Smooth muscle cell of the brain vasculature (primary cell): ENCODE measurements at regions not wholly inside any gene's neighbourhood (a gene's known extent, or its start where the extent isn't known, plus 50 kb on each side); places are given as distances from the start of the nearest gene placed in this dataset.

Source experiments
- DNase-seq: peaks from one replicate; pipeline ENCODE4 v3.0.0-alpha.2; 2012; ENCODE audit warnings: low read depth, low spot score

DNA sequence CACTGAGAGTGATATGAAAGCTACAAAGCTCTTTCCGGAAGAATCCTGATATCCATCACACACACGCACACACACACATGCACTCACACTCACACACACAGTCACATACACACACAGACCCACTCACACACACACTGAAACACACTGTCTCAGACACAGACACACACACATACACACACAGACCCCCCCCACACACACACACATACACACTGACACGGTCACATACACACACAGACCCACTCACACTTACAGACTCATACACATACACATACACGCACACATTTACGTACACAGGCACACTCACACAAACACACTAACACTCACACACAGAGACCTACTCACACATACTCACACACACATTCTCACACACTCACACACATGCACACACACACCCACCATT, 58.6 kb downstream of the LIG4 start:
- no peak for DNase-seq

DNA sequence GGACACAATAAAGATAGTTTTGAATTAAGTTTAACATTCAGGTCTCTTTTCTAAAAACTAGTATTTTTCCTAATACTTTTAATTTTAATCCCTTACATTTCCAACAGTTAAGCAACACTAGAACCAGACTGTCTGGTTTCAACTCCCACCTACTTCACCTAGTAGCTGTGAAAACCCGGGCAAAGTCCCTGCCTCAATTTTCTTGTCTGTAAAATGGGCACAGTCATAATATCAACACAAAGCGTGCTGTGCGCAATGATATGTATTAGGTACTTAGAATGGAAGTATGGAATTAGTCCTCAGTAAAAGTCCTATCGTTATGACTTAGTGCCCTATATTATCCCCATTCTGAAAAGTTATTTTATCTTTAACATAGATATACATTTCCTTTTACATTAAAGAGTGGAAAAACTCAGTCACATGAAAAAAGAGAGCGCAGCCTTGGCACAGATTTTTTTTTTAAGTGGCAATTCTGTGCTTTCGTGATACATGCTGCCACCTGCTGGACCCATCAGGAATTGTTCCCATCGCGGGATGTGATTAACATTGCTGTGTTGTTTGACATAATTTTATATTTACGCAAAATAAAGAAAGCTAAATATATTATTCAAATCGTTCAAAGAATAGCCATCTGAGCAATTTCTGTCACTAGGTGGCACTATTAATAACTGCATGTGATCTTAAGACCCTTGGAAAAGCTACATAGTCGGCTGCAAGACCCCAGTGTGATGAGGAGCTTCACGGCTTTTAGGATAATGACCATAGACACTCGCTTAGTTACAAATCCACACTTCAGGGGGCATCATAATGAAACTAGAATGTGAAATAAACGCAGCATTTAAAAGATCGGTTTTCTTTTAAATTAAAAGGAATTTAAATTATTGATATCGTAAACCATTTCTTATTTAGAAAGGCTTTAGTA, 59.9 kb downstream of the LIG4 start:
- DNase-seq = no peak

DNA sequence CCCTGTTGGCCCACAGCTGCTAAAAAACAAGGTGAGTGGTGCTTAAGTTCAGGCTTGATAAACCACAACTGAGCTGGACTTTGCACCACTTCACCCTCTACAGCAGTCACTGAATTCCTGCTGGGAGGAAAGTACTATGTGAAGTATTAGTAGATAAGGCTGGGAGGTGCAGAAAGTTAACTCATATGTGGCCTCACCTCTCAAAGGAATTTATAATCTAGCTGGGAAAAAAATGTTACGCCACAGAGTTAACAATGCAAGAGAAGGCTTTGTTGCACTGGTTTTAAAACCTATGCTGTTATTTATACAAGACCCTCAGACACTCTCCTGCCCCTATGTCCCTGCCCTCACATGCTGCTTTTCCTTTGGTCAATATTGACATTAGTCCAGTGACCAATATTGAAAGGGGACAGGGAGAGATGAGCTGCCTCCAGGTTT, 60.9 kb downstream of the LIG4 start:
- no peak for DNase-seq

DNA sequence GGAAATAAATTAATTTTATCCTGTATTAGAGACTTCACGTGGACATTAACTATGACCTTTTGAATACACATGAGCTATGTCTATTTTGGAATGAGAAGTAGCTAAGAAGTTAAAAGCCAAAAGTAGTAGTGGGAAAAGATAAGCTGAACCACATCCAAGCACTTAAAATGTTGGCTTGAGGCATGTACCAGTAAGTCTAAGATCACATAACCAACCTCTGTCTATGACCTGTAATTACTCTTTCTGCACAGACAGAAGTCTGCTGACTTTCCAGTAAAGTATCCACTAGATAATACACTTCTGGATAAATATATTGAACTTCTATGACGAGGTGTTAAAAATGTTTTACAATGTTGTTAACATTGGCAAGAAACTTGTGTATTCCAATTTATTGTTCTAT, 68.7 kb downstream of the LIG4 start:
- no peak for DNase-seq

DNA sequence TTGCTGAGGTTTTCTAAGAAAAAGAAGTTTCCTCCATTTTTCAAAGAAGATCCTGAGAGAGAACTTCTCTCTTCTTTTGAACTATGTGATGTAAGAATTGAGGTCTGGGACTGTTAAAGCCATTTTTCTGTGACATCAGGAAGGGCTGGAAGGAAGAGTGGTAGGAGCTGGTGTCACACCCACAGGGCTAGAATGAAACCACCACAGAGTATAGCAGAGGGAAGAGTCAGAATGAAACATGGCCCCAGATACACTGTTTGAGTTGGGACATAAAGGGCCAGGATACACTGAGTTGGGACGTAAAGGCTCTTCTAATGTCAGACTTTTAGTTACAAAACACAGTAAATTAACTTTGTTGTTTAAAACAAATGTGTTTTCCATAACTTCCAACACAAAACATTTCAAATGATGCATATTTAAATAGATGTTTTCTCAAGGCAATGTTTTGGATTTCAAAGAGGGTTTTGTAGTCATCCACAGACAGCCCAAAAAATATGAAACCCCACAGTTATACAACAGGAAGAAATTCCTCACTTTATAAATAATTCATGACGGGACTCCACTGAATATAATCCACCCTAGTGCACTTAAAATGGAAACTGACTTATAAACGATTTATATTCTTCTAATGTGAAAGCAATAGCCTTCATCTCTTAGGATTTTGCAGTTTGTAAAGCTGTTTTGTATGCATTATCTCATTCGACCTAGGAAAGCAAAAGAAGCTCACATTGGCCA, 72.5 kb downstream of the LIG4 start:
- no peak for DNase-seq

DNA sequence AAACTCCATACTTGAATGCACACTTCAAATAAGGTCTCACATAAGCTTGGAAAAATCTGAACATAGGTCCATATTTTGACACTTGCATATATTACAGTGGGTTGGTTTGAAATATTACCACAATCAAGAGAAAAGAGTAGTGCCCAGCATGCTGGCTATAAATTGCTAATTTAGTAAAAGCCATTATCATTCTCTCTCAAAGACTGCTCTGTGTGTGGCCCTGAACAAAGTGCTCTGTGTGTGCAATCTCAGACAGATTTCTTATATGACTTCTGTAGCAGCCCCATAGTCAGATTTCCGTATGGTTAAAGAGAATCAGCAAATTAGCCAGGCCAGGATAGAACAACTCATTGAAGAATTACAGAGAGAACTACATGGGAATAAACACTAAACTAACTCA, 78.2 kb downstream of the LIG4 start:
- DNase-seq = no peak

DNA sequence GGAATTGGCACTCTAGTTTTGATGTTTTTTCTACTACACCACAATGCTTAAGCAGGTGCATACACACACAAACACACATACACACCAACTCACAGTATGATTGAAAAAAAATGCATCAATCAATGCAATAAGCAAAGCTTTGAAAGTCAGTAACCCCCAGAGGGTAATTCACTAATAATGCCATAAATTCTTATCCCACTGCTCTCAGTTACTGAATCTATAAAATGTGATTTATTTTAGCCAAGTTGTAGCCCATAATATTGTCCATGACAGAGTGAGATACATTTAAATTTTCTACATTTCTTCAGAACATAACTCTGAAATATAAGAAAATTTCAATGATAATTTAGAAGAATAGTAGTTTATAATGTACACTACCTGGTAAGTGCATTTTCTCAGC, 87.9 kb downstream of the LIG4 start:
- no peak for DNase-seq

DNA sequence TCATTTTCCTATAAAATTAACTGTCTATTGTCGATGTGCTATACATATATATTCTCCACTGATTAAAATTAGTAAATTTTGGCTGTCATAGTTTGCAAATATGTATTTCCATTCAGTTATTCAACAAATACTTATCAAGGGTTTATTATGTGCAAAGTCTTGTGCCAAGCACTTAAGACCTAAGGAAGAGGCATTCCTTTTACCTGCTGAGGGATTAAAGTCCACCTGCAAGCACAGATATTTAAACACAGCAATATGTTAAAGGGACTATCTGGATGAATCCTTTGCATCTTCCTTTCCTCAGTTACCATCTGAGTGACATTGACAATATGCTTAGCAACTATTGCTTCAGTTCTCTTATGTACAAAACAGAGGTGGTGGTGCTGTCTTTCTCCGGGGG, 89.3 kb downstream of the LIG4 start:
- no peak for DNase-seq

DNA sequence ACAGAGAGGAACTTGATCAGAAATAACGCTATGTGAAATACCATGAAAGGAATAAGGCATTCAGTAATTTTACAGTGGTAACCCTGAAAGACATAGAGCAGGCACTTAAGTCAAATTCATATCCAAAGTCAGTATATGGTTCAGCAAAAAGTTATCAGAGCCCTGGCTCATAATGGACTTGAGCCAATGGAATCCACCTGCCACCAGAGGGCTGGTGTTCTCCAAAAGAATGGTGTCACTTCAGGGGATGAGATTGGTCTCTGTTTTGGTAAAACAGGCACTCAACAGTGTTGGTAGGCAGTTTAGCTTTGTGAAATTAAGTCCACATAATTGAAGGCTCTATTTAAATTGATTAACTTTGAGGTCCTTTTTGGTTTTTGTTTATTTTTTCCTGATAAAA, 93.9 kb downstream of the LIG4 start:
- no peak for DNase-seq

DNA sequence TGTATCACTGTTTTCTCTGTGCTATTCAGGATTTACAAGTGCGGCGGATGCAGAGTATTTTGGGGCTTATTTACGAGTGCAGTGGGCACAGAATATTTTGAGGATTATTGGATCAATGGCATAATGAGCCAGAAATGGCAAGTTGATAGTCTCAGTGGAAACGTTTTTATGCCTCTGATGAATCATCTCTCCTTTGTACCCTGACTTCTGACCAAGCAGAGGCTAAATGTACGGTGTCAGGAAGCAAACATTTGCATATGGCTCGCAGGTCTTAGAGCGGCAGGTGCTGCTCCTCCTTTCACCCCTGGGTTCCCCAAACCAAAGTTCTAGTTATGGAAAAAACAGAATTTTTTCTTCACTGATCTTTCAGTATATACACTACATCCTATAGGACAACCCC, 94.5 kb downstream of the LIG4 start:
- DNase-seq = no peak

DNA sequence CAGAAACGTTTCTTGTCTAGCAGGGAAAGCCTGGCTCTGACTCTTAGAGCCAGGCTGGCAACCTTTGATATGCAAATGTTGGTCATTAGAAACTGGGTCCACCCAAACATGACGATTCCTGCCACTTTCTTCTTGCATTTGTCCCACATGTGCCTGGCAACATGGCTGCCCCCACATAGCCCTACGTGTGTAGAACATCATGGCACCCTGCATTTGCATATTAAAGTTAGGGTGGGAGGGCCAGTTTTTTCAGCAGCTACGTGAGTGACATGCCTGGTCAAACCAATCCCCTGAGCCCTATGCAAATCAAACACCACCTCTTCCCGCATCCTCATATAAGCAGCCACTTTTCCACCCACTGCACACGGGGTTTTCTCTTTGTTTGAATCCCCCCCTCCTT, 95.0 kb downstream of the LIG4 start:
- no peak for DNase-seq

DNA sequence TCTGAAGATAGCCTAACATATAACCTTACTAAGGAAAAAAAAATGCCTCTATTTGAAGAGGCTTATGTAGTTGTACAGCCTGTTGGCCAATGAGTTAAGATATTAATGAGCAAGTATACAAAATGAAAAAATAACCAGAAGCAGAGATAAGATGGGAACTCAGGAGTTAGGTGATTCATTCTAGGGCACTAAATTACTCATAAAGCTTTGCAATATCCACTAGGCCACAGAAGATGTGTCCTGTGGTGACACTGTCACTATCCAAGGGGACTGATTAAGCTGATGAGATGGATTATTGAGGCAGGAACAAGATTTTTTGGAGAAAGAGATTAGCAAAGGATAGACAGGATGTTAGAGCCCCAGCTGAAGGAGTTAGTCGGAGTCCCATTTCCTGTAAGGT, 99.6 kb downstream of the LIG4 start:
- DNase-seq = no peak

DNA sequence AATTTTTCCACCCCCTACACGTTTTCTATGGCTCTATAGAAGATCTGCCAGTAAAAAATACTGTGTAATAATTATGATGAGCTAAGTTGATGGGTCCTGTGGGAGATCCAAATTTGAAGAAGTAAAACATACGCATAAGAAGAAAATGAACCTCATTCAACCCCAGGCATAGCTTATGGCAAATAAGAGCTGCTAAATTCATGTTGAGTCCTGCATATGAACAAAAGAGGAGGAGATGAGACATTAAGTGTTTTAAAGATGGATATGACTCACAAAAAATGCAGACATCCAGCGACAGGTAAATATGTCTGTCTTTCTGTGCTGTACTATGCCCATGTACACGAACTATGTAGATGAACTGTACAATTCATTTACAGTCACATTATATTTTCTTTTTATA, 101.9 kb downstream of the LIG4 start:
- DNase-seq = no peak

DNA sequence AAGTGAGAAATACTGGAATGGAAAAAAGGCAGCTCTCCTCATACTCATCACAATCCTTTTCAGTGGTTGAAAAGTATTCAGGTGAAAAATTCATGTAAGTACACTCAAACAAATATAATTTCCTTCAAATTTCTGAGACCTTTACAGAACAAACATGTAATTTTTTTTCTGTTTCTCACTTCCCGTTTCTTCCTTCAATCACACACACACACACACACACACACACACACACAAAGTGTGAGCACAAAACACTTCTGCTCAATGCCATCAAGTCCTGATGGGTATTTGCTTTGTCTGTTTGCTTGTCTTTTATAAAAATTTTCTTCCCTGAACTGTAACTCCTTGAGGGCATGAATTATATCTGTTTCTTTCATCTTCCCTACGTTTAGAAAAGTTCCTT, 110.6 kb downstream of the LIG4 start:
- no peak for DNase-seq

DNA sequence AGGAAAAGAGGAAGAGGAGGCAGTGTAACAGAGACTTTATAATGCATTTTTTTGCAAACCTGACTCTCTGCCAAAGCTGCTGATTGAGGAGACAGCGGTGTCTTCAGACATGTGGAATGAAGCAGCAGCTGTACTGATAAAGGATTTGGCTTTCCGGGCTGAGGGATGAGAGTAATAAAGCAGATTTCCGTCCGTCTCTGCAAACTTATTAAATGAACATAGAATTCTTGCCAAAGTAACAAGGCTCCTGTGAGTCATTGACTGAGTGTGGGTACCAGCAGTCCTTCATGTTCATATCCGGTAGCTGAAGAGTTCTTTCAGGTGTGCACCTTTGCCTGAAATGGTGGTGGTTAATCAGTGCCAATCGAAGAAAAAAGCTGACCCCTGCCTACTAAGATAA, 112.6 kb downstream of the LIG4 start:
- DNase-seq = no peak

DNA sequence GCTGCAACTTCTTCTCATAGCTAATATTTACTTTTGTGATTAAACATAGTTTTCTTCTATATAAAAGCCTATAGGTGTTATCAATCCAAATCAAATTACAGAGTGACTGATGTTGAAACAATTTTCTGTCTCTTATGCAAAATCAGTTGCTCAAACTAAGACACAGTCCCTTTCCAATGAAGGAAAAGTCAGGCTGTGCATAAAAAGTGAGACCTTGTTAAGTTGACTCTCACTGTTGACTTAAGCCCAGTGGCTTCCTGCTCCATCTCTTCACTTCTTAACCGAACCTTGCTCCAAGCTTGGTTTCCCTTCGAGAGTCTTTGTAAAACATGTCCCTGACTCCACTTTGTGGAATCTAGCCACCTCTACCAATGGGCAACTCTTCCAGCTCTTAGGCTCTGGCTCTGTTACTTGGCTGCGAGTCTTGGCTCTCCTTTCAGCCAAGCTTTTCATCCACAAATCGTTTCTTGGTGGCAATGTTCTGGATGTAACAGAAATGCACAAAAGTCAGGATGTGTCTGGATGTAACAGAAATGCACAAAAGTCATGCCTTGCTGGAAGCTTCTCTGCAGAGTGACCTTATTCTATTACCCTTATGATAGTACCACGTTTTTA, 118.9 kb downstream of the LIG4 start:
- DNase-seq = no peak

DNA sequence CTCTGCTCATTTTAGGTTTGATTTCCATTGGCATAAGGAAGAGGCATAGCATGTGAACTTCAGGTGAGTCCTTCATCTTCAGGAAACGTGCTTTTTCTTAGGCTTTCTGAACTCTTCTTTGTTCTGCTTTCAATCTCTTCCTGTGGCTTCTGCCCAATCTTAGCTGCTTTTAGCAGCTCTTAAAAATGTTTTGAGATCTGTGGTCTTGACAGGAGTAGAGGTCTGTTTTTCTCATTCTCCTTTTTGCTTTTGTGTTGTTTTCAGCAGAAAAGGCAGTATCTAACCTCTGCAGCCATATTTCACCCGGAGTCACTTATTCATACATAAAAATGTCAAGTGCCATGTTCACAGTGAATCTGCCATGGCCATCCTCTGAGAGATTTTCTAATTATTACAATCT, 120.3 kb downstream of the LIG4 start:
- no peak for DNase-seq

DNA sequence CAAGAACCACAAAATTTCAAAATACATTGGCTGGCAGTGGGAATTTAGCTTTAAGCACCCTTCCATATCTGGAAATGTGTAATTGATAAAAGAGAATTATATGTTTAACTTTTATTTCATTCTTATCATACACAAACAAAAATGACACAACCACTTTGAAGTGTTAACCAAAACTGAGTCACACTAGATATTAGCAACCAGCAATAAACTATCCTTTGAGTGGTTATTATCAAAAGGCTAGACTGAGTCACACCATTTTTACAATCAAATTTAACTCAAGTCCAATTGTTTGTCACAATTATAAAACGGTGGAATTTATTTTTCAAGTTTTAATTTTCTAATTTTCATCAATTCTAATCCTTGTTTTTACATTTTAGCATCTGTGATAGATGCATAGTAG, 121.7 kb downstream of the LIG4 start:
- no peak for DNase-seq

DNA sequence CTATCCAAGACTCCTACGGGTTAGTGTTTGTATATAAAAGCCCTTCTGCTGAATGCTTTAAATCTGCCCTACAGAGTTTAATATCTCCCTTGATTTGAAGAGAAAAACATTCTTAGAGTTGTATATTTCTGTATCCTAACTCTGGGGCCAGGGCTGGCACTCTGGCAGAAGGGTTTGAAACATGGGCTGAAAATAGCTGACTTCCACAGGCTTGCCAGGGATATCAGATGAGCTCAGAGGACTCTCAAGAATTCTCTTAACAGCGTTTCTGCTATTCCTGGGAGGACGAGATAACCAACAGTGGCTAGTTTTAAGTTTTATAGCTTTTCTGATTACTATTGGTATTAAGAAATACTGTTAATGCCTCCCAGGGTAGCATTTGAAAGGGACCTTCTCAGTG, 127.5 kb downstream of the LIG4 start:
- DNase-seq = no peak

DNA sequence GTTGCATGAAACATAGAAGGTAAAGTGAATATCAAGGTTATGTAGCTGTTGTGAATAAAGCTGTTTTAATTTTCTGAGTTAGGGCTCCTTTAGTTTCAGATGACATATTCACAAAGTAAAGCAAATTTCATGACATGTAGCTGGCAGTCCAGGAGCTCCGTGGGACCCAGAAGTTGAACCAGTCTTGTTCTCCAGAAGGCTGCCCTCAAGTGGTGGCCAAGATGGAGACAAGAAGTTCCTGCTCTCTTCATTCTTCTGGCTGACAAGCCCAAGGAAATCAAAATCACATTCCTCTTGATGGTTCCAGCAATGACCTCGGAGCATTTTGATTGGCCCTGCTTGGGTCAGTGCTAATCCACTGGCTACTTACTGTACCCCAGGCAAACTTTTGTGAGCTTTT, 128.7 kb downstream of the LIG4 start:
- DNase-seq = no peak

DNA sequence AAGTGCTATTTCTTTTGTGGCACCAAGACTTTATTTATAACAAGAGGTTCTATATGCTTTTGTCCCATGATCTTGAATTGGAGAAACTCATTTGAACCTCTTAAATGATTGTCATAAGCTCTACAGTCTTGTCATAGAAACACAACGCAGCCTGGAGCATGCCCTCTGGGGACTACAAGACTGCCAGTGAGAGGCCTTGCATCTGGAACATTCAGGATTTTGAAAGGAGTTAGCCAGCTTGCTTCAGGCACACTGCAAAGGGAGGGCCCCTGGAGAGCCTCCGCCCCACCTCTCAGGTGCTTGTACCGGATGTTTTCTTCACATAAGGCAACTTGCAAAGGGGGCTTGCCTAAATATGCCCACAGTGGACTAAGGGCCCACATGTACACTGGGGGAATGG, 130.5 kb downstream of the LIG4 start:
- DNase-seq = no peak

DNA sequence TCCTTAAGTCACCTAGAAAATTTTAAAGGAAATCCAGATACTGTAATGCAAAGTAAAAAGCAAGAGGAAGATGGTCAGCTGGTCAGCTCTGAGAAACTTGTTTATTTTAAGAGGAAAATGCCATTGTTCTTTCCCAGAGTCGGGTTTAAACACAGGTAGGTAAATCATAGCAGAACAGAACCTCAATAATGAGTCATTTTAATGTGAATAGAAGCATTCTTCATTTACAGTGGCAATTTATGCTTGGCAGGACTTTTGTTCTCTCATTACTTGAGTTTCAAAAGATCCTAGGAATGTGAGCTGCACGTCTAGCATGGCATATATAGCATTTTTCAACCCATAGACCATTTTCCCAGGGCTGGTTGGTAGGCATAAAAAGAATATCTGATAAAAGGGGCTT, 132.3 kb downstream of the LIG4 start:
- DNase-seq = no peak

DNA sequence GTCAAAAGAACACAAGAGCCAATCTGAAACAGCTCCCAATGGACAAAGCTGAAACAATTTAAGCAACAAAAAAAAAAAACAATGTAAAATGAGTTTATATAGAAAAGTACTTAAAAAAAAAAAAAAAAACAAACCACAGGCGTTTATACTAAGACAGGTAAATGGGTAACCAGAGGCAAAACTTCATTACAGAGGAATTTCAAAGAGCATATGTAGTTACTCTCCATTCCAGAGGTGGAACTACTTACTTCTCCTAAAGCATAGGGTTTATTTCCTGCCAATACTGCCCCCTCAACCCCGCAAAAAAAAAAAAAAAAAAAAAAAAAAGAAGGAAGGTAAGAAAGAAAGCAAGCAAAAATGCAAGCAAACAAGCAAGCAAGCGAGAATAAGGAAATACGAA, 132.9 kb downstream of the LIG4 start:
- no peak for DNase-seq
